ENCODE measurements at regions not wholly inside any gene's neighbourhood (a gene's known extent, or its start where the extent isn't known, plus 50 kb on each side); places are given as distances from the start of the nearest gene placed in this dataset.

GRCh38 chr3:178260887-178261565 lies 275.2 kb upstream of the KCNMB2 start:
- no peak for DNase-seq (ENCODE audit: low spot score)

- no peak for DNase-seq (ENCODE audit: low spot score)
Observed at GRCh38 chr3:178263236-178263916, 272.9 kb upstream of the KCNMB2 start.

DNA sequence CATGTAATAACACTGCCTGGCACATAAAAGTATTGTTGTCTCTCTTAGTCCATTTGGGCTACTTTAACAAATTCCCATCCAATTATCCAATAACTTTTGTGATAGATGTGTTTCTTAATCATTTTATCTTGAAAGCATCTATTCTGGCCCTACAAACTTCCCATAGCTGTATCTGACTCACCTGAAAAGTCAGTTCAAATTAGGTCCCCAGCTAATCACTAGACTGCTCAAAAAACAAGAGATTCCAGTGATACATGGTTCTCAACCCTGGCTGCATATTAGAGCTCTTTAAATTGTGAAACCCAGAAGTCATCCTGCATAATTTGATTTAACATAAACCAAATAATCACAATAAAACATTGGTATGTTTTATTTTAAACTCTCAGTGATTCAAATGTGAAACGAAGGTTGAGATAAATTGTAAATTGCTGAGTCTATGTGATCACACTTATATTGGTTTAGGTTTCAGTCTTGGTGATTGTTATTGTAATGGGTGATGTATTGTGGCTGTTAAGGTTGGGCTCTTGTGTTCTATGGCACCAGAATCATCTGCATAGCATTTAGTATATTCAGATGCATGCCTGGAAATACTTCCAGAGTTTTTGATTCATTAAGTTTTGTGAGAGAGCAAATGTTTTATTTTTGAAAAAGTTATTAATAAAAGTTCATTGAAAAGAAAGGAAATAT lies 268.9 kb upstream of the KCNMB2 start:
- DNase-seq (ENCODE audit: low spot score): no peak

DNA sequence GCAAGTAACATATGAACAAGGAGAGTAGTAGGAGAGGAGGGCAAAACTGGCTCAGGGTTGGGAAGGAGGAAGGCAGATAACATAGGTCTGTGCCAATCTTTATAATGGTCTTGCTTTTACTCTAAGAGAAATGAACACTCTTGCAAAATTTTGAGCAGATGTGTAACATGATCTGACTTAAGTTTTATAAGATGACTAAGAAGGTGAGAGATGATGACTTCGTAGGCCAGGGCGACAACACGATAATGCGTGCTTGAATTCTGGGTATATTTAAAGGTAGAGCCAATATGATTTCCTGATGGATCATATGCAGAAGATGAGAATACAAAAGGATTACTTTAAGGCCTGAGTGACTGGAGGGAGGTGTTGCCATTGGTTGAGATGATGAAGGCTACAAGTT lies 265.4 kb upstream of the KCNMB2 start:
- no peak for DNase-seq (ENCODE audit: low spot score)

- no peak for DNase-seq (ENCODE audit: low spot score)
Observed at GRCh38 chr3:178271740-178272387, 264.4 kb upstream of the KCNMB2 start.

DNA sequence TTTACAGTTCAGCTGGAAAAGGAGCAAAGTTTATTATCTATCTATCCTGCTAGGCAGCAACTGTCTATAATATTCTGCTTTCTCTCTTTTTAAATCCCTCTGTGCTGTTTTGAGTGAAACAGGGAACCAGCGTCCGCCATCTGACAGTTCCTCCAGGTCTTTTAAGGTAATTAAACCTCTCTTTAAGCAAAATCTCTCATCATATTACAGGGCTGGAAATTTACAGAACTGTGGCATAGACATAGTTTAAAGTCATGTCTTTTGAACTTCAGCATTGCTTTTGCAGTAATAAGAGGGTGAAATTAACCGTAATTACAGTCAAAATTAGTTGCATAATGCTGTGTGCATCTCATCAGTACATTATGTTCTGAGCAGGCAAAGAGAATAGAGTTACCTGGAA lies 263.4 kb upstream of the KCNMB2 start:
- DNase-seq (ENCODE audit: low spot score): no peak

DNA sequence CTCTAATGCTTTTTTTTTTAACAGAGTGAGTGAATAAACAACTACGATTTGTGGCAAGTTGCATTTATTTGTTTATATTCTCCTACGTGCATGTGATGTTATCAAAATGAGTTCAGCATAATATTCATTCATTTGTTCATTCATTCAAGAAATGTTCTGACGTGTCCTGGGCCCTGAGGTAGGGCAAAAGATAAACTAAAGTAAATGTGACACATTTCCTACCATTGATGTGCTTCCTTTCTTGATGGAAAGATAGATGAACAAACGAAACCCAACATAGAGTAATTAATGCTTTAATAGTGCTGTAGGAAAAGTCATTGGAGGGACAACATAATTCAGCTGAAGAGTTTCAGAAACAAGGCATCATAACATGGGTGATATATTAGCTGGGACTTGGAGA lies 261.5 kb upstream of the KCNMB2 start:
- DNase-seq (ENCODE audit: low spot score): no peak

GRCh38 chr3:178275311-178275710 lies 260.9 kb upstream of the KCNMB2 start:
- no peak for DNase-seq (ENCODE audit: low spot score)

- DNase-seq (ENCODE audit: low spot score): no peak
Observed at GRCh38 chr3:178275793-178276192, 260.4 kb upstream of the KCNMB2 start.

GRCh38 chr3:178277605-178278004 lies 258.6 kb upstream of the KCNMB2 start:
- no peak for DNase-seq (ENCODE audit: low spot score)

GRCh38 chr3:178283561-178283960 lies 252.7 kb upstream of the KCNMB2 start:
- no peak for DNase-seq (ENCODE audit: low spot score)

DNA sequence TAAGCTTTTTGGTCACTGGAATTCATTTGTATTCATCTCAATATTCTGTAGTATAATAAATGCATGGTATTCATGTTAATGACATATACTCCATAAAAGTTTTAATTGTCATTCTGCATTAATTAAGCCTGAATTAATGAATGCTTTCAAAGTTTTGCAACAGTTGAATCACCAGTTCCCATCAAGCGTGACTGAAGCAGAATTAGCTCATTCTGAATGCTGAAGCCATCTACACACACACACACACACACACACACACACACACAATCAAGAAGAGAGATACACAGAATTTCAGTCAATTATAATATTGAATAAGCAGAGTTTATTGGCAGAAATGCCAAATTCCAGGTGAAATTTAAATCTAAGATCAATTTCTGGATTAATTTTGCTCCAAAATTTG lies 252.1 kb upstream of the KCNMB2 start:
- DNase-seq (ENCODE audit: low spot score): no peak

DNA sequence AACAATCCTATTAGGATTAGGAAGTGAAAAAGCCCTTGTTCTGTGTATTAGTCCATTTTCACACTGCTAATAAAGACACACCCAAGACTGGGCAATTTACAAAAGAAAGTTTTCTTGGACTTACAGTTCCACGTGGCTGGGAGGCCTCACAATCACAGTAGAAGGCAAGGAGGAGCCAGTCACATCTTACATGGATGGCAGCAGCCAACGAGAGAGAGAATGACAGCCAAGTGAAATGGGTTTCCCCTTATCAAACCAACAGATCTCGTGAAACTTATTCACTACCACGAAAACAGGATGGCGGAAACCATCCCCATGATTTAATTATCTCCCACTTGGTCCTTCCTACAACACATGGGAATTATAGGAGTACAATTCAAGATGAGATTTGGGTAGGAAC lies 248.2 kb upstream of the KCNMB2 start:
- no peak for DNase-seq (ENCODE audit: low spot score)

DNA sequence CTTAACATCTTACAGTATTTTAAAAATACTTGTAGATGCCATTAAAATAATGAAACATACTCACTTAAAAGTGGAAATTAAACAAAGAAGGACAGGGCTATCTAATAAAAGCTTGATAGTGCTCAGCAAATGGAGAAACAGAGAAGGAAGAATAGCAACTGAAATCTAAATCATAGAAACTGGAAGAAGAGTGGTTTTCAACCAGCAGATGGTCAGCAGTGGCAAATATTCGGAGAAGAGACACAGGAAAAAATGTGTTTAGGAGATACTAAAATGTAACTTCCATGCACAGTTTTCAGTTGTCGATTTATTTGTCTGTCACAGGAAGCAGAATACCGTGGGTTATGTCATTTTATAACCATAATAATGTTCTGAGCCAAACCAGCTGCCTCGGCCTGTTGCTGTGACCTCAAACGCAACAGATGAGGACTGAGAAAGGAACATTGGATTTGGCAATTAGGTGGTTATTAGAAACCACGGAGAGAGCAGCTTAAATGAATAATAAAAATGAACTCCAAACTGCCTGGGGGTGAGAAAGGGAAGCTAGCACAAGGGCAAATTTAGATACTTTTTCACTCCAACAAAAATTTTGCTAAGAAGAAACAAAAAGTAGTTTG lies 246.6 kb upstream of the KCNMB2 start:
- DNase-seq (ENCODE audit: low spot score): no peak

- no peak for DNase-seq (ENCODE audit: low spot score)
Observed at GRCh38 chr3:178291574-178292370, 244.5 kb upstream of the KCNMB2 start.

DNA sequence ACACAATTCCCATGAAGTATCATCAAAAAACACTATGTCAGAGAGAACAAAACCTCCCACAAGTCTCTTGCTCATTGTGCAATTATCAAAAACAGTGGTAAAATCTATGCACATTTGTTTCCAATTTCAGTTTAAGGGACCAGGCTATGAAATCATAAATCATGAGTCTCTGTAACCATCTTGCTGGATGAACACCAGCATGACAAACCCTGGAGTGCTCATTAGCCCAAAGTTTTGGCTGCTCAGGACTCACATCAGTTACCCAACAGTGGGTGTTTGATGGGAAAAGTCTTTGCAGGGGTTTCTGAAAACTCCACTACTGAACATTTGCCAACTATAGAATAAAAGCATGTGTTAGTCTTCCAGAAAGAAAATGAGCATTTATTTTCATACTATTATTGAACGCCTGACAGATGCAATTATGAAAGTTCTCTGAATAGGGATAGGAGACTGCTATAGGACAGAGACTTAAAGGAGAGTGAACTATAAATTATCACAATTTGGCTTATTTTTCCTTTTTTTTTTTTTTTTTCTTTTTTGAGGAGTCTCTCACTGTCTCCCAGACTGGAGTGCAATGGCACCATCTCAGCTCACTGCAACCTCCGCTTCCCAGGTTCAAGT lies 240.8 kb upstream of the KCNMB2 start:
- DNase-seq (ENCODE audit: low spot score): no peak

GRCh38 chr3:178297199-178297598 lies 239.0 kb upstream of the KCNMB2 start:
- DNase-seq (ENCODE audit: low spot score): no peak

DNA sequence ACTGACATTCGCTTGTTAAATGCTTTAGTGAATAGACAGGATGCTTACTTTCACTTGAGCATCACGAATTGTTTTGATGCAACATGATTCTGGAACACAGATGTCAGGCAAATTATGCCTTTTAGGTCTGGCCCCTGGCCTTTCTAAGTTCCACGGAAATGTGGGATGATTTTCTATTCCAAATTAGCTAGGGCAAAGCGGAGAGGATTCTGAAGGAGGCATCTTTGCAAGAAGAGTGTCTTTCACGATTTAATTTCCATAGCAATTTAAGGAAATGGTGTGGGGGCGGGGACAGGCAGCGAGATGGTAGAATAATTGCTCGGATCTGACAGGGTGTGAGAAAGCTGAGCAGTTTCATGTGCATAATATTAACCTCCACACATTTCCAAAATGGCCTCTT lies 238.5 kb upstream of the KCNMB2 start:
- DNase-seq (ENCODE audit: low spot score): no peak

- DNase-seq (ENCODE audit: low spot score): no peak
Observed at GRCh38 chr3:178300441-178300959, 235.7 kb upstream of the KCNMB2 start.

- DNase-seq (ENCODE audit: low spot score): no peak
Observed at GRCh38 chr3:178302966-178303930, 233.0 kb upstream of the KCNMB2 start.

Measured in left forelimb (tissue), 1 donor.